HG03442 (cell line): ENCODE measurements at regions not wholly inside any gene's neighbourhood (a gene's known extent, or its start where the extent isn't known, plus 50 kb on each side); places are given as distances from the start of the nearest gene placed in this dataset.

Experiments
- ATAC-seq: cut with Tn5 transposase; IDR thresholded peaks from one replicate; pipeline ENCODE4 v1.9.1; 2021; ENCODE audit warnings: mild to moderate bottlenecking, moderate library complexity; ENCODE audit not compliant: unreplicated experiment

GRCh38 chr5:143671674-143672569 lies 140.0 kb upstream of the HMHB1 start:
- no peak for ATAC-seq

GRCh38 chr5:143671021-143671420 lies 140.9 kb upstream of the HMHB1 start:
- ATAC-seq, result no peak

DNA sequence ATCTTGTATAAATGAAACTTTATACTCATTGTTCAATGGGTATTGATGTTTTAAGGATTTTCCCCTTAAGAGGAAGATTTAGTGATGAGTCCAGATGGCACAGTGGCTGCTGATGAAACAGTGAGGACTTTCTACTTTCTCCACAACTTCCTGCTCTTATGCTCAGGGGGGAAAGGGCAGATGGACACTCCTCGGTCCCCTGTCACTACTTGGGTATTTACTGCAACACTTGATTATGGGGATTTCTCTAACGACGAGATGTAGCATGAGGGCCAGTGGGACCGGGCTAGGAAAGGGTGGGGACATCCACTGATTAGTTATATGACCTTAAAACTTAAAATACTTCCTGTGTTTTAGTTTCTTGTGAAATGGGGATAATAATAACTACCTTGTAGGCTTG lies 146.1 kb upstream of the HMHB1 start:
- no peak for ATAC-seq

DNA sequence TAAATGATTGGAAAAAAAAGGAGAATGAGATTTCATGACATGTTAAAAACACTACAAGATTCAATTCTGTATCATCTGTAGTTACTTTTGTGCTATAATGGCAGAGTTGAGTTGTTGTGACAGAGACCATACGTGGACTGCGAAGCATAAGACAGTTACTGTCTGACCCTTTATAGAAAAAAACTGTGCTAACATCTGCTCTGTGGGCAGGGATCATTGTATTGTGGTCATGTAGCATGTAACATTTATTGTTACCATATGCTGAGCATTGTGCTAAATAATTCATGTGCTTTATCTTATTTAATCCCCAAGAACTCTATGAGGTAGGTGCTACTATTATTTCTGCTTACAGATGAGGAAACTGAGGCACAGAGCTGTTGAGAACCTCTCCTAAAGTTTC lies 147.3 kb upstream of the HMHB1 start:
- no peak for ATAC-seq

DNA sequence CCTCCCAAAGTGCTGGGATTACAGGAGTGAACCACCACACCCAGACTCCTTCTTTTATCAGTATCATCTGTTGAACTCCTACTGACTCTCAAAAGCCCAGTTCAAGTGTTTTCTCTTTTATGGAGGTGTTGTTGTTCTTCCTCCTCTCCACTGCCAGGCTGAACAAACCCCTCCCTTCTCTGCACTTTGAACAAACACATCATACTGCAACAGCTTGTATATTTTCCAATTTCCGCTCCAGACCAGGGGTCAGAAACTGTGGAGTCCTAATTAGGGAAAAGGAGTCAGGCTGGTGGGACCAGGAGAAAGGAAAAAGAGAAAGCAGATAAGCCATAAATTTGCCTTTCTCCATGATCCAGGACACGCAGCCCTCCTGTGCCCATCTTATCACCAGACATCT lies 148.1 kb upstream of the HMHB1 start:
- no peak for ATAC-seq

DNA sequence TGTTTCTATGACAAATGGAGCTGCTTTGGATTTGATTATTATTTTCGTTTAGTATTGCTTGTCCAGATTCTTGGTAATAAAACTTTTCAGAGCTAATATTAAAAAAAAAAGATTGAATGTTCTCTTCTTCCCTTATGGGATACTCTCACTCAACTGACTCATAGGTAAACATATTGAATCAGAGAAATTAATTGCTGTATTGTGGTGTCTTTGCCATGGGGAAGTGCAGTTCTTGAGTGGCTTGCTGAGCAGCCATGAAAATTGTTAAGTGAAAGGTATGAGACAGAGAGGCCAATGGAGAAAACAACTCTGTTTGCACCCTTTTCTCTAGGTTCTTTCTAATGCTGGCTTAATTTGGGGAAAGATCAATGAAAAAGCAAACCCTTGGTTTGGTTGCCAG lies 149.9 kb upstream of the HMHB1 start:
- ATAC-seq, result no peak

DNA sequence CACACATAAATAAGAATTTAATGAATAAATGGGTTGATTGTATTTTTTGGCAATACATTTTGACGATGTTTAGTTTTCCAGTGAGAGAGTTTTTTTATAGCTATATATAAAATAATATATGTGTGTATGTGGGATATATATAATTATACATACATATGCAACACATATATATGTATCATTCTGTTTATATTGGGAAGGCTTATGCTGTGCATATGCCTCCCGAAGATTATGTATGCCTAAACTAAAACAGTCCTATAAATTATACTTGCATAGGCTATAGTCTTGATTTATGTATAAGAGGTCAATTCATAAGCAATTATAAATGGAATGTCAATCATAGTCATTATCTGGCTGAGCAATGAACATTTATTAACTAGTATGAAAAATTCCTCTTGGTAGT lies 151.3 kb upstream of the HMHB1 start:
- no peak for ATAC-seq

- ATAC-seq, result no peak
Observed at GRCh38 chr5:143659599-143660238, 152.2 kb upstream of the HMHB1 start.

- ATAC-seq, result no peak
Observed at GRCh38 chr5:143658956-143659355, 153.0 kb upstream of the HMHB1 start.

DNA sequence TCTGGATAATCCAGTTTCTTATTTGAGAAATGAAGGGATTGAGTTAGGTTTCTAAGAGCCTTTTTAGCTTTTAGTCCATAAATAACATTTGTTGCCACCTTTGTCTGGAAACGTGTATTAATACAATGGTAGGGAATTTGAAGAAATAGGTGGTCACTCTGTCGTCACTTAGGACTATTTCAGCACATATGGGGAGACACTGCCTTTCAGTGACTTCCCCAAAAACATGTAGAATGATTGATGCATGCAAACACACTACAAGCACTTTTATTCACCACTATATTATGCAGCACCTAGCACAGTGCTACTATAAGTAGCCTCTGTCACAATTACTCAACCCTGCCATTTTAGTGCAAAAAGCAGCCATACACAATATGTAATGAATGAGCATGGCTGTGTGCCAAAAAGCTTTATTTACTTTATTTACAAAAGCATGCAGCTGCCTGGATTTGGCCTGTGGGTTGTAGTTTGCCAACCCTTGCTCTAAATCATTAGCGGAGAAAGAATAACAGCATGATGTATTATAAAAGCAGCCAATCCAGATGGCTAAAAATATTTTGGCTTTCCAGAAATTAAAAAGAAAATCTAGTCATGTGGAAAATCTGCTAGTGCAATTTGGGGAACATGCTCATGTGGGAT lies 154.2 kb upstream of the HMHB1 start:
- no peak for ATAC-seq

DNA sequence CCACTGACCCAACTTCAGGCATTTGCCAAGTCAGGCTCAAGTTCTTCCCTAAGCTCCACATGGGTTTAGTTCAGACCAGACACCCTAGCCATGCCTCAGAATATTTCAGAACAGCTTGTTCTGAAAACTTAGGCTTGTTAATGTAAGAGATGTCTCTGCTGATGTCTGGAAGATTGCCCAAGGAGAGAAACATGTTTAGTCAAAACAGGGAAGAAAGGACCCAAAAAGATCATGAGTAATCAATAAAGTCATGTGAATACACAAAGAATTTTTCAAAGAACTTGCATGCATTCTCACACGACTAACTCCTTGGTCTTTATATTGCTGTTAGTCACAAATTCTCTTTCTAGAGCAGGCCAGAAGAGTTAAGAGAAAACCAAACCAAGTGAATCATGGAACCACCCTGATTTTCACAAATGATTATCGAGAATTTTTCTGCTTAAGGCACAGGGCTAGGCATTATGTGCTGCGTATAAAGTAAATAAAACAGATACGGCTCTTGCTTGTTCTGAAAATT lies 158.1 kb upstream of the HMHB1 start:
- no peak for ATAC-seq

DNA sequence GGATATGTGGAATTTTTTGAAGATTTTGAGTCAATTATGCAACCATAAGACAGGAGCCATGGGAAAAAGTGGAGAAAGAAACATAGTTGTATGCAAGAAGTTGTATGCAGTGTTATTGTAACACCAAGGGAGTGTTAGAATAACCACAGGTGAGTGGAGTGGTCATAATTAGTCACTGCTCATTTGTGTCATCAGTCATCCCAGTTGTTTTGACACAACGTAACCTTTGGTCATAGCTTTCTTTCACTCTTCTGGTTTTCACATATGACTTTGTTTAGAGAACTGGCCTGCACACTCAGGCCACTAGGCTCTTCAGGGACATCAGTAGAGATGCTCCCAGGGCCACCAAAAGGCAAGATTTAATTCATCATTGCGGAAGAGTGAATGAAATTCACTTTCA lies 158.7 kb upstream of the HMHB1 start:
- peak; percentile 75 for ATAC-seq

GRCh38 chr5:143652108-143652700 lies 159.8 kb upstream of the HMHB1 start:
- ATAC-seq, result peak; percentile 33

DNA sequence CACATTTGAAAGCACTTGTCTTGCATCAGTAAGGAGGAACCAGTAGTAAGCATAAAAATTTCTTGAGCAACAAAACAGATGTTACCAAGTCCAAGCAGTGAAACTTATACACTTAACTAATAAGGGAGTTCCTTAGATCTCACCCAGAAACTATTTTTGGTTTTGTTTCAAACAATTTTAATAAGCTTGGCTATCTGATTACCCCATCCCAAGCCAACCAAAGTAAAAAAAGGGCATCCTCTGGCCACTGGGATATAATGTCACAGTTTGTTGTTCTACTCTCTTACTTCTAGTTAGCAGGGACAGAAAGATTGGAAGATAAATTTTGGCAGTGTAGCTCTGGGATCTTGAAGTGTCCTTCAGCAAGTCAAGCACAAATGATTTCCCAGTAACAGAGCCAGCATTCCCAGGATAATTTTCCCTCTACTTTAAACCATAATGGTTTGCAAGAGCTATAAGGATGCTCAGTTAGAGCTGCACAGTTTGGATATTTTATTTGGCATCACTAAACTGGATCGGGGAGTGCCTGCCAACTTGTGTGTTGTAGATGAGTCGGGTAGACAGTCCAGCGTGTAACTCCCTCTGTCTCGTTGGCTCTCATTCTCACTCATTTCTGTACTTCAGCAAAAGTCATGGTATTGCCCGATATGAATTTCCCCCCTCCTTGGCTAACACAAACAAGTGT lies 161.9 kb upstream of the HMHB1 start:
- peak; percentile 41 for ATAC-seq

DNA sequence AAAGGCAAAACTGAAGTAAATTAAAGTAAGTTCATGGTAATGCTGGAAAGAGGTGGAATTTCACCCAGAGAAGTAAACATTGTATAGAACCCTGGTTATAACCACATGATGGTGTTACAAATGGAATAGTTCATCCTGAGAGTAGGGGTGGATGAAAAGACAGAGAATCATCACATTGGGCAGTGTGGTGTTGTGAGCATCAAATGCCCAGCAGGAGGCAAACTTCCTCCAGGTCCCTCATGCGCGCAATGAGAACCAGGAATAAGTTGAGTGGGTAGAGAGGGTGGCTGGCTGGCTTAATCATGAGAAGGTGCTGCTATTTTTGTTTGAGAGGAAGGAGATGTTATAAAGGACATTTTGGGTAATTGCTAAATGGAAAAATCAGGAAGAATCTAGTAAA lies 163.3 kb upstream of the HMHB1 start:
- ATAC-seq, result no peak

DNA sequence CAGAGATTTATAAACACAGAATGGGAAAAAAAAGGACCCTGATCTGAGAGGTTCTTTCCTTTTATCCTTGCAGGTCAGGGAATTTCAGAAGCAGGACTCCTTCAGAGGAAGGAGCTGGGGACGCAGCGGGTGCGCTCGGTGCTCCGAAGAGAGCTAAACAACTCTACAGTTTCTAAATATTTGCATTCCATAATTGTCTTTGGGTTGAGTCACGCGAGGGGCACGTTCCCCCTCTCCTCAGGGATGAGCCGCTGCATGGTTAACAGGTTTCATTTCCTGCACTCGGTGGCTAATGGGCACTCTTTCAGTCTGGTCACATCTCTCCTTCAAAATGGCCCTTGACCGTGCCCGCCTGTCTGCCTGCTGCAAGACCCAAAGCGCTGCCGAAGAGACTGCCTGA lies 165.0 kb upstream of the HMHB1 start:
- no peak for ATAC-seq

- no peak for ATAC-seq
Observed at GRCh38 chr5:143645356-143645755, 166.6 kb upstream of the HMHB1 start.

- ATAC-seq, result no peak
Observed at GRCh38 chr5:143644727-143645126, 167.2 kb upstream of the HMHB1 start.

DNA sequence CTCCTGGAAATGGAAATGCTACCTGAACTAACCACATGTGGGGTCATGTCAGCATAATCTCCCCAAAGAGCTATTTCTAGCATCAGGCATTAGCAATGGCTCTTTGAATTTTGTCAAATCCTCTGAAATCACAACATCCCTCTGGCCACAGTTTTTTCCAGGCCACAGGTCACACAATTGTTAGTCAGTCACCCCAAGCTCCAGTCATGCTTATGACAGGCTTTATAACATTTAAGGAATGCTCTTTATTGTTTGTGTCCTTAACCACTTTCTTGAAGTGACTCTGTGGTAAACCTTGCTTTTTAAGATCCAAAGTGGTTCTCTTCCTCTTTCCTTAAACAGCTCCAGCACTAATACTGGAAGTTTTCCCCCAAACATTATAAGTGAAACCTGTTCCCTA lies 169.2 kb upstream of the HMHB1 start:
- no peak for ATAC-seq

DNA sequence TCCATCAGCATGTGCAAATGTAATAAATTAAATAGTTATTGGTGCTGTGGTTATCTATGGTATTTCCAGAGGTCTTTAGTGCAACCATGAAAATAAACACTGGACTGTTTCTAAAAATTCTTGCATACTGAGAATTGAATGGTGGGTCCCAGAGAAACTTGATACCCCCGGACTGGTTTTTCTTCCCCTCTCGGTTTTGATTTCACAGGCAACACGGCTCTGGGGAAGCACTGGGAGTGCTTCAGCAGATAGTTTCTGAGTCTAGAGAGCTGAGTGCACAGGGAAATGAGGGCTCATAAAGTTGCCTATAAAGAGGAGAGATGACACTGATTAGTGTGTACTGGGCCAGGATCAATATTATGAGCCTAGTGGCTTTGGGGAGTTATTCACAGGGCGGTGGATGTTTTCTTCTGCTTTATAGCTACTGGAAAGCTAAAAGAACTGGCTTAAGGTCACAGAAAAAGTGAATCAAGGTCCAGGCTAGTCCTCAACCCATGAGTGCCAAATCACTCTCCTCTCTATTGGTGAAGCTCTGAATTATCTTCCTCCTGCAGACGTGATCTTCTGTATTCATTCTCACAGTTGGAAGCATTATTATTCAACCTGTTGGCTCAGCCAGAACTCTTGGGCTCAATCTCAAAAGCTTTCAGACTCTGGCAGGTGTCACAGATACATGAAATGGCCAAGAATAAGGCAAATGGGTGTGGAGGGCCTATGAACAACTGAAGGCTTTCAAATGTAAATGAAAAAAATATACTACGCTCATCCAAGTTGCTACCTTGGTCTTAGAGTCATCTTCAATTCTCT lies 170.2 kb upstream of the HMHB1 start:
- ATAC-seq, result peak; percentile 70
